PC-3 (cell line): ENCODE measurements at regions not wholly inside any gene's neighbourhood (a gene's known extent, or its start where the extent isn't known, plus 50 kb on each side); places are given as distances from the start of the nearest gene placed in this dataset.

Experiments used
- ATAC-seq: fragments of 200-7000 bp; cut with Tn5 transposase; 2 replicates; pipeline ENCODE4 v1.9.1; 2020; ENCODE audit warnings: mild to moderate bottlenecking, moderate library complexity
- BruUV-seq: library from RNA; stranded (reverse); fragments of 400-500 nt; replicated peaks from 2 replicates; lab custom pipeline; 2021; lab: Mats Ljungman, UMichigan
- CTCF ChIA-PET: fragments of 300-600 bp; sonication (Branson Sonifier 250); formaldehyde crosslinking; loops from one replicate; lab custom pipeline; 2022; ENCODE audit warnings: antibody characterized with exemption; lab: Charles Lee
- POLR2A ChIA-PET: fragments of 300-600 bp; sonication (Branson Sonifier 250); formaldehyde crosslinking; loops from one replicate; lab custom pipeline; 2022; ENCODE audit warnings: antibody characterized with exemption; ENCODE audit not compliant: unreplicated experiment; lab: Charles Lee
- DNase-seq: peaks from one replicate; pipeline ENCODE4 v3.0.0-alpha.2; 2015
- H2AFZ ChIP-seq: fragments of 300-600 bp; sonication (generic); 2 replicates; pipeline ENCODE4 v1.6.0; 2016; ENCODE audit warnings: antibody characterized with exemption, low read length
- H3F3A ChIP-seq: fragments of 300-600 bp; sonication (generic); one replicate; pipeline ENCODE4 v1.6.0; 2017; ENCODE audit warnings: antibody characterized with exemption, low read length, control low read depth, mild to moderate bottlenecking; ENCODE audit not compliant: unreplicated experiment
- H3K27ac ChIP-seq: fragments of 300-600 bp; sonication (generic); 2 replicates; pipeline ENCODE4 v1.5.1; 2016; ENCODE audit warnings: mild to moderate bottlenecking, low read length
- H3K27me3 ChIP-seq: fragments of 300-600 bp; sonication (generic); 2 replicates; pipeline ENCODE4 v1.6.1; 2016; ENCODE audit warnings: low read length, mixed read lengths
- H3K36me3 ChIP-seq: fragments of 300-600 bp; sonication (generic); 2 replicates; pipeline ENCODE4 v1.6.1; 2016; ENCODE audit warnings: low read depth, mixed run types, low read length, mixed read lengths
- H3K4me1 ChIP-seq: fragments of 300-600 bp; sonication (generic); 2 replicates; pipeline ENCODE4 v1.5.1; 2016; ENCODE audit warnings: low read length; ENCODE audit not compliant: insufficient read depth
- H3K4me2 ChIP-seq: fragments of 300-600 bp; sonication (generic); 2 replicates; pipeline ENCODE4 v1.6.0; 2016; ENCODE audit warnings: low read length
- H3K4me3 ChIP-seq: fragments of 300-600 bp; sonication (generic); 2 replicates; pipeline ENCODE4 v1.5.1; 2016; ENCODE audit warnings: mild to moderate bottlenecking, low read length, mixed read lengths
- H3K79me2 ChIP-seq: fragments of 300-600 bp; sonication (generic); 2 replicates; pipeline ENCODE4 v1.6.1; 2017; ENCODE audit warnings: low read length, mixed read lengths
- H3K9ac ChIP-seq: fragments of 300-600 bp; sonication (generic); 2 replicates; pipeline ENCODE4 v1.6.0; 2016; ENCODE audit warnings: mild to moderate bottlenecking, low read length
- H3K9me2 ChIP-seq: fragments of 300-600 bp; sonication (generic); replicated peaks from 2 replicates; pipeline ENCODE4 v1.6.1; 2016; ENCODE audit warnings: mixed run types, low read length, mixed read lengths
- H3K9me3 ChIP-seq: fragments of 300-600 bp; sonication (generic); 2 replicates; pipeline ENCODE4 v1.6.1; 2016; ENCODE audit warnings: low read length, mixed read lengths
- H4K20me1 ChIP-seq: fragments of 300-600 bp; sonication (generic); 2 replicates; pipeline ENCODE4 v1.6.1; 2016; ENCODE audit warnings: low read length, mixed read lengths
- CTCF ChIP-seq: fragments of 300-600 bp; sonication (generic); conservative IDR thresholded peaks from 2 replicates; pipeline ENCODE4 v1.5.1; 2017; ENCODE audit warnings: antibody characterized with exemption, low read depth, mild to moderate bottlenecking, low read length
- EZH2 ChIP-seq: fragments of 300-600 bp; sonication (generic); IDR thresholded peaks from one replicate; pipeline ENCODE4 v1.6.1; 2017; ENCODE audit warnings: antibody characterized with exemption, mild to moderate bottlenecking, low read length; ENCODE audit not compliant: unreplicated experiment
- EZH2phosphoT487 ChIP-seq: fragments of 300-600 bp; sonication (generic); IDR thresholded peaks from 2 replicates; pipeline ENCODE4 v1.6.1; 2018; ENCODE audit warnings: mild to moderate bottlenecking, antibody characterized with exemption, low read length, borderline replicate concordance
- intact Hi-C: fragments of 100-400 bp; cut with micrococcal nuclease; formaldehyde crosslinking; loops from 2 replicates; pipeline ENCODE4 v1.9.0; 2023

GRCh38 chr13:111513766-111514609 is 193.5 kb downstream of the TEX29 start:
- ChIA-PET CTCF (no interaction called here), POLR2A (no interaction called here)
- intact Hi-C loops = no loop called here
- H3K9ac ChIP-seq = no peak overlapping the region
- H2AFZ ChIP-seq = no peak overlapping the region
- no peak overlapping the region for H3K4me2 ChIP-seq
- no peaks in the 10 kb centered on the region for H3K4me1 ChIP-seq
- no peak overlapping the region for H3K4me3 ChIP-seq
- no peaks in the 10 kb centered on the region for H3K9me2 ChIP-seq
- no peaks in the 10 kb centered on the region for H3F3A ChIP-seq
- no peaks in the 10 kb centered on the region for H3K79me2 ChIP-seq
- ATAC-seq (no peak), DNase-seq (no peak)
- H3K36me3 ChIP-seq = no peaks in the 10 kb centered on the region
- peaks cover 19% of the 10 kb centered on the region for H3K27me3 ChIP-seq
- TF ChIP-seq EZH2phosphoT487 = no peak
- TF ChIP-seq CTCF = no peak
- TF ChIP-seq EZH2 = no peak
- BruUV-seq = no TSS peak
- H4K20me1 ChIP-seq = no peaks in the 10 kb centered on the region
- no peak overlapping the region for H3K27ac ChIP-seq
- no peaks in the 10 kb centered on the region for H3K9me3 ChIP-seq

- no peaks in the 10 kb centered on the region for H3K9me2 ChIP-seq
- no peak overlapping the region for H3K4me3 ChIP-seq
- ATAC-seq (no peak), DNase-seq (no peak)
- CTCF ChIA-PET = no interaction called here
- no peak overlapping the region for H3K4me2 ChIP-seq
- no peaks in the 10 kb centered on the region for H3K4me1 ChIP-seq
- intact Hi-C loops = no loop called here
- no TSS peak for BruUV-seq
- H4K20me1 ChIP-seq = no peaks in the 10 kb centered on the region
- POLR2A ChIA-PET = no interaction called here
- no peak overlapping the region for H3K9ac ChIP-seq
- no peaks in the 10 kb centered on the region for H3K9me3 ChIP-seq
- peaks cover 11% of the 10 kb centered on the region for H3K27me3 ChIP-seq
- H3K36me3 ChIP-seq = no peaks in the 10 kb centered on the region
- TF ChIP-seq EZH2phosphoT487 = no peak
- no peak for TF ChIP-seq EZH2
- no peak for TF ChIP-seq CTCF
- no peak overlapping the region for H2AFZ ChIP-seq
- no peak overlapping the region for H3K27ac ChIP-seq
- no peaks in the 10 kb centered on the region for H3K79me2 ChIP-seq
- no peaks in the 10 kb centered on the region for H3F3A ChIP-seq
Observed at GRCh38 chr13:111514610-111515306, 194.3 kb downstream of the TEX29 start.

- TF ChIP-seq EZH2phosphoT487 (no peak), EZH2 (no peak), CTCF (no peak)
- no peaks in the 10 kb centered on the region for H3K36me3 ChIP-seq
- H3F3A ChIP-seq = no peaks in the 10 kb centered on the region
- intact Hi-C loops = no loop called here
- H3K9me2 ChIP-seq = no peaks in the 10 kb centered on the region
- H2AFZ ChIP-seq = no peak overlapping the region
- no peaks in the 10 kb centered on the region for H4K20me1 ChIP-seq
- H3K27ac ChIP-seq = no peak overlapping the region
- ChIA-PET CTCF (no interaction called here), POLR2A (no interaction called here)
- ATAC-seq (no peak), DNase-seq (no peak)
- H3K4me1 ChIP-seq = no peaks in the 10 kb centered on the region
- no peaks in the 10 kb centered on the region for H3K79me2 ChIP-seq
- peaks cover 6% of the 10 kb centered on the region for H3K27me3 ChIP-seq
- BruUV-seq = no TSS peak
- H3K4me3 ChIP-seq = no peak overlapping the region
- no peak overlapping the region for H3K4me2 ChIP-seq
- no peaks in the 10 kb centered on the region for H3K9me3 ChIP-seq
- H3K9ac ChIP-seq = no peak overlapping the region
Observed at GRCh38 chr13:111515307-111515617, 194.8 kb downstream of the TEX29 start.
